ENCODE measurements at regions not wholly inside any gene's neighbourhood (a gene's known extent, or its start where the extent isn't known, plus 50 kb on each side); places are given as distances from the start of the nearest gene placed in this dataset.

GRCh38 chrX:100512471-100512870, 72.3 kb upstream of the TNMD start:
- no peaks in the 10 kb centered on the region for H3K9me3 ChIP-seq (ENCODE audit: control insufficient read depth in 1 of 2, low read length in 2 of 2)
- no peak overlapping the region for H3K27ac ChIP-seq (ENCODE audit: low read depth, low read length)
- H3K4me1 ChIP-seq (ENCODE audit: control insufficient read depth in 1 of 2, insufficient read depth in 2 of 2, low read length in 2 of 2) = no peaks in the 10 kb centered on the region
- H3K4me3 ChIP-seq (ENCODE audit: low read depth in 1 of 2, low read length in 2 of 2) = no peak overlapping the region
- H3K9ac ChIP-seq (ENCODE audit: low read depth in 1 of 2, low read length in 2 of 2) = no peak overlapping the region
- H3K36me3 ChIP-seq (ENCODE audit: control insufficient read depth in 1 of 2, insufficient read depth in 2 of 2, low read length in 2 of 2) = no peaks in the 10 kb centered on the region
- no peaks in the 10 kb centered on the region for H3K27me3 ChIP-seq (ENCODE audit: control insufficient read depth in 1 of 2, insufficient read depth in 2 of 2, low read length in 2 of 2)

GRCh38 chrX:100494646-100495370, 84.7 kb upstream of the PCDH19 start:
- H3K27ac ChIP-seq (ENCODE audit: low read depth, low read length) = no peak overlapping the region
- H3K27me3 ChIP-seq (ENCODE audit: control insufficient read depth in 1 of 2, insufficient read depth in 2 of 2, low read length in 2 of 2) = no peaks in the 10 kb centered on the region
- H3K9me3 ChIP-seq (ENCODE audit: control insufficient read depth in 1 of 2, low read length in 2 of 2) = no peaks in the 10 kb centered on the region
- H3K4me3 ChIP-seq (ENCODE audit: low read depth in 1 of 2, low read length in 2 of 2) = peak overlapping the region in 1 of 2 donors; percentile 22
- peaks cover 0 to 3% of the 10 kb centered on the region in 2 donors for H3K4me1 ChIP-seq (ENCODE audit: control insufficient read depth in 1 of 2, insufficient read depth in 2 of 2, low read length in 2 of 2)
- no peak overlapping the region for H3K9ac ChIP-seq (ENCODE audit: low read depth in 1 of 2, low read length in 2 of 2)
- H3K36me3 ChIP-seq (ENCODE audit: control insufficient read depth in 1 of 2, insufficient read depth in 2 of 2, low read length in 2 of 2) = no peaks in the 10 kb centered on the region

GRCh38 chrX:100491174-100491573, 81.1 kb upstream of the PCDH19 start:
- no peak overlapping the region for H3K9ac ChIP-seq (ENCODE audit: low read depth in 1 of 2, low read length in 2 of 2)
- H3K9me3 ChIP-seq (ENCODE audit: control insufficient read depth in 1 of 2, low read length in 2 of 2) = no peaks in the 10 kb centered on the region
- H3K27ac ChIP-seq (ENCODE audit: low read depth, low read length) = no peak overlapping the region
- H3K27me3 ChIP-seq (ENCODE audit: control insufficient read depth in 1 of 2, insufficient read depth in 2 of 2, low read length in 2 of 2) = no peaks in the 10 kb centered on the region
- no peak overlapping the region for H3K4me3 ChIP-seq (ENCODE audit: low read depth in 1 of 2, low read length in 2 of 2)
- no peaks in the 10 kb centered on the region for H3K36me3 ChIP-seq (ENCODE audit: control insufficient read depth in 1 of 2, insufficient read depth in 2 of 2, low read length in 2 of 2)
- H3K4me1 ChIP-seq (ENCODE audit: control insufficient read depth in 1 of 2, insufficient read depth in 2 of 2, low read length in 2 of 2) = peaks cover 0 to 3% of the 10 kb centered on the region in 2 donors

GRCh38 chrX:100487795-100488194, 77.7 kb upstream of the PCDH19 start:
- Histone ChIP-seq H3K4me3 (ENCODE audit: low read depth in 1 of 2, low read length in 2 of 2) (no peak overlapping the region), H3K36me3 (ENCODE audit: control insufficient read depth in 1 of 2, insufficient read depth in 2 of 2, low read length in 2 of 2) (no peaks in the 10 kb centered on the region), H3K9me3 (ENCODE audit: control insufficient read depth in 1 of 2, low read length in 2 of 2) (no peaks in the 10 kb centered on the region), H3K27ac (ENCODE audit: low read depth, low read length) (no peak overlapping the region), H3K4me1 (ENCODE audit: control insufficient read depth in 1 of 2, insufficient read depth in 2 of 2, low read length in 2 of 2) (no peaks in the 10 kb centered on the region), H3K27me3 (ENCODE audit: control insufficient read depth in 1 of 2, insufficient read depth in 2 of 2, low read length in 2 of 2) (no peaks in the 10 kb centered on the region), H3K9ac (ENCODE audit: low read depth in 1 of 2, low read length in 2 of 2) (no peak overlapping the region)

- H3K27me3 ChIP-seq (ENCODE audit: control insufficient read depth in 1 of 2, insufficient read depth in 2 of 2, low read length in 2 of 2) = no peaks in the 10 kb centered on the region
- H3K4me1 ChIP-seq (ENCODE audit: control insufficient read depth in 1 of 2, insufficient read depth in 2 of 2, low read length in 2 of 2) = no peaks in the 10 kb centered on the region
- H3K9me3 ChIP-seq (ENCODE audit: control insufficient read depth in 1 of 2, low read length in 2 of 2) = no peaks in the 10 kb centered on the region
- no peaks in the 10 kb centered on the region for H3K36me3 ChIP-seq (ENCODE audit: control insufficient read depth in 1 of 2, insufficient read depth in 2 of 2, low read length in 2 of 2)
- no peak overlapping the region for H3K9ac ChIP-seq (ENCODE audit: low read depth in 1 of 2, low read length in 2 of 2)
- H3K4me3 ChIP-seq (ENCODE audit: low read depth in 1 of 2, low read length in 2 of 2) = no peak overlapping the region
- no peak overlapping the region for H3K27ac ChIP-seq (ENCODE audit: low read depth, low read length)
Measured at GRCh38 chrX:100484971-100485370, 74.9 kb upstream of the PCDH19 start.

GRCh38 chrX:100479329-100479728, 69.3 kb upstream of the PCDH19 start:
- no peaks in the 10 kb centered on the region for H3K9me3 ChIP-seq (ENCODE audit: control insufficient read depth in 1 of 2, low read length in 2 of 2)
- H3K27ac ChIP-seq (ENCODE audit: low read depth, low read length) = no peak overlapping the region
- no peaks in the 10 kb centered on the region for H3K27me3 ChIP-seq (ENCODE audit: control insufficient read depth in 1 of 2, insufficient read depth in 2 of 2, low read length in 2 of 2)
- H3K36me3 ChIP-seq (ENCODE audit: control insufficient read depth in 1 of 2, insufficient read depth in 2 of 2, low read length in 2 of 2) = no peaks in the 10 kb centered on the region
- no peaks in the 10 kb centered on the region for H3K4me1 ChIP-seq (ENCODE audit: control insufficient read depth in 1 of 2, insufficient read depth in 2 of 2, low read length in 2 of 2)
- no peak overlapping the region for H3K4me3 ChIP-seq (ENCODE audit: low read depth in 1 of 2, low read length in 2 of 2)
- H3K9ac ChIP-seq (ENCODE audit: low read depth in 1 of 2, low read length in 2 of 2) = no peak overlapping the region

- Histone ChIP-seq H3K36me3 (ENCODE audit: control insufficient read depth in 1 of 2, insufficient read depth in 2 of 2, low read length in 2 of 2) (no peaks in the 10 kb centered on the region), H3K27me3 (ENCODE audit: control insufficient read depth in 1 of 2, insufficient read depth in 2 of 2, low read length in 2 of 2) (no peaks in the 10 kb centered on the region), H3K9ac (ENCODE audit: low read depth in 1 of 2, low read length in 2 of 2) (no peak overlapping the region), H3K27ac (ENCODE audit: low read depth, low read length) (no peak overlapping the region), H3K4me3 (ENCODE audit: low read depth in 1 of 2, low read length in 2 of 2) (no peak overlapping the region), H3K9me3 (ENCODE audit: control insufficient read depth in 1 of 2, low read length in 2 of 2) (no peaks in the 10 kb centered on the region), H3K4me1 (ENCODE audit: control insufficient read depth in 1 of 2, insufficient read depth in 2 of 2, low read length in 2 of 2) (no peaks in the 10 kb centered on the region)
Measured at GRCh38 chrX:100478714-100479306, 68.7 kb upstream of the PCDH19 start.

- no peak overlapping the region for H3K4me3 ChIP-seq (ENCODE audit: low read depth in 1 of 2, low read length in 2 of 2)
- no peaks in the 10 kb centered on the region for H3K9me3 ChIP-seq (ENCODE audit: control insufficient read depth in 1 of 2, low read length in 2 of 2)
- no peak overlapping the region for H3K9ac ChIP-seq (ENCODE audit: low read depth in 1 of 2, low read length in 2 of 2)
- no peaks in the 10 kb centered on the region for H3K4me1 ChIP-seq (ENCODE audit: control insufficient read depth in 1 of 2, insufficient read depth in 2 of 2, low read length in 2 of 2)
- H3K27me3 ChIP-seq (ENCODE audit: control insufficient read depth in 1 of 2, insufficient read depth in 2 of 2, low read length in 2 of 2) = no peaks in the 10 kb centered on the region
- no peaks in the 10 kb centered on the region for H3K36me3 ChIP-seq (ENCODE audit: control insufficient read depth in 1 of 2, insufficient read depth in 2 of 2, low read length in 2 of 2)
- H3K27ac ChIP-seq (ENCODE audit: low read depth, low read length) = no peak overlapping the region
Measured at GRCh38 chrX:100477958-100478357, 67.9 kb upstream of the PCDH19 start.

- H3K9me3 ChIP-seq (ENCODE audit: control insufficient read depth in 1 of 2, low read length in 2 of 2) = no peaks in the 10 kb centered on the region
- no peaks in the 10 kb centered on the region for H3K36me3 ChIP-seq (ENCODE audit: control insufficient read depth in 1 of 2, insufficient read depth in 2 of 2, low read length in 2 of 2)
- H3K27ac ChIP-seq (ENCODE audit: low read depth, low read length) = no peak overlapping the region
- no peaks in the 10 kb centered on the region for H3K4me1 ChIP-seq (ENCODE audit: control insufficient read depth in 1 of 2, insufficient read depth in 2 of 2, low read length in 2 of 2)
- H3K9ac ChIP-seq (ENCODE audit: low read depth in 1 of 2, low read length in 2 of 2) = no peak overlapping the region
- no peak overlapping the region for H3K4me3 ChIP-seq (ENCODE audit: low read depth in 1 of 2, low read length in 2 of 2)
- H3K27me3 ChIP-seq (ENCODE audit: control insufficient read depth in 1 of 2, insufficient read depth in 2 of 2, low read length in 2 of 2) = no peaks in the 10 kb centered on the region
Measured at GRCh38 chrX:100477467-100477866, 67.4 kb upstream of the PCDH19 start.
